Uterus (tissue), 2 donors: ENCODE measurements at regions not wholly inside any gene's neighbourhood (a gene's known extent, or its start where the extent isn't known, plus 50 kb on each side); places are given as distances from the start of the nearest gene placed in this dataset.

Source experiments
- POLR2A ChIP-seq, 2 donors: fragments of 450-650 bp; IDR thresholded peaks; one replicate each; pipeline ENCODE4 v1.6.1; 2016; ENCODE audit warnings: antibody characterized with exemption in 2 of 2, mild to moderate bottlenecking in 1 of 2, moderate library complexity in 1 of 2
- TF ChIP-seq, protein P1 (sequence below), 4 experiments: fragments of 200-600 bp in 2 of 4; fragments of 450-650 bp in 2 of 4; sonication (generic) in 2 of 4; IDR thresholded peaks; one replicate each; pipeline ENCODE4 v1.5.1; 2016 to 2019; ENCODE audit warnings: antibody characterized with exemption in 4 of 4, mild to moderate bottlenecking in 2 of 4, moderate library complexity in 1 of 4

GRCh38 chr4:122276359-122276758 is 102.5 kb upstream of the ADAD1 start:
- TF ChIP-seq, protein P1, sequence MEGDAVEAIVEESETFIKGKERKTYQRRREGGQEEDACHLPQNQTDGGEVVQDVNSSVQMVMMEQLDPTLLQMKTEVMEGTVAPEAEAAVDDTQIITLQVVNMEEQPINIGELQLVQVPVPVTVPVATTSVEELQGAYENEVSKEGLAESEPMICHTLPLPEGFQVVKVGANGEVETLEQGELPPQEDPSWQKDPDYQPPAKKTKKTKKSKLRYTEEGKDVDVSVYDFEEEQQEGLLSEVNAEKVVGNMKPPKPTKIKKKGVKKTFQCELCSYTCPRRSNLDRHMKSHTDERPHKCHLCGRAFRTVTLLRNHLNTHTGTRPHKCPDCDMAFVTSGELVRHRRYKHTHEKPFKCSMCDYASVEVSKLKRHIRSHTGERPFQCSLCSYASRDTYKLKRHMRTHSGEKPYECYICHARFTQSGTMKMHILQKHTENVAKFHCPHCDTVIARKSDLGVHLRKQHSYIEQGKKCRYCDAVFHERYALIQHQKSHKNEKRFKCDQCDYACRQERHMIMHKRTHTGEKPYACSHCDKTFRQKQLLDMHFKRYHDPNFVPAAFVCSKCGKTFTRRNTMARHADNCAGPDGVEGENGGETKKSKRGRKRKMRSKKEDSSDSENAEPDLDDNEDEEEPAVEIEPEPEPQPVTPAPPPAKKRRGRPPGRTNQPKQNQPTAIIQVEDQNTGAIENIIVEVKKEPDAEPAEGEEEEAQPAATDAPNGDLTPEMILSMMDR (IDR thresholded peaks at IDR 0.05): no peak
- TF ChIP-seq POLR2A (IDR thresholded peaks at IDR 0.05): no peak
